HepG2 (cell line): ENCODE measurements at regions not wholly inside any gene's neighbourhood (a gene's known extent, or its start where the extent isn't known, plus 50 kb on each side); places are given as distances from the start of the nearest gene placed in this dataset.

ENCODE experiments used
- ATAC-seq: fragments of 200-7000 bp; cut with Tn5 transposase; 3 replicates; pipeline ENCODE4 v1.9.1; 2020; ENCODE audit warnings: mild to moderate bottlenecking, moderate library complexity
- BruUV-seq: library from RNA; stranded (reverse); fragments of 400-500 nt; replicated peaks from 2 replicates; lab custom pipeline; 2021; lab: Mats Ljungman, UMichigan
- CTCF ChIA-PET: fragments of 300-600 bp; formaldehyde crosslinking; extraction: SDS; loops from one replicate; lab custom pipeline; 2021; ENCODE audit warnings: low total read pairs, inconsistent platforms, low intra/inter-chr PET ratio; lab: Yijun Ruan, JAX
- POLR2A ChIA-PET: fragments of 350-600 bp; sonication (Branson Sonifier 250); formaldehyde crosslinking; loops from one replicate; lab custom pipeline; 2020; ENCODE audit warnings: antibody characterized with exemption, inconsistent platforms; lab: Yijun Ruan, JAX
- DNase-seq: peaks from one replicate; pipeline ENCODE4 v3.0.0-alpha.2; 2015; ENCODE audit warnings: low spot score
- FAIRE-seq: peaks from 3 replicates; lab custom pipeline; 2011; peaks lifted over from hg19 to GRCh38; lab: Jason Lieb, UNC
- H2AFZ ChIP-seq: one replicate; pipeline ENCODE4 v1.6.1; 2011; ENCODE audit warnings: low read length, inconsistent platforms
- H3K27ac ChIP-seq: fragments of 300-600 bp; 3 replicates; pipeline ENCODE4 v1.8.0; 2011; ENCODE audit warnings: mixed run types, mild to moderate bottlenecking, mixed read lengths, low read length, inconsistent platforms; ENCODE audit not compliant: insufficient read depth; ENCODE audit errors: extremely low read length
- H3K27me3 ChIP-seq, 2 experiments: fragments of 200-600 bp in 1 of 2; 2 replicates in 1 of 2; 3 replicates in 1 of 2; pipeline versions ENCODE4 v1.6.0 to v1.8.0; 2011; ENCODE audit warnings: low read length in 2 of 2, mild to moderate bottlenecking in 2 of 2, moderate library complexity in 2 of 2, inconsistent platforms in 1 of 2; ENCODE audit not compliant: insufficient read depth in 2 of 2, control insufficient read depth in 1 of 2
- H3K36me3 ChIP-seq, 2 experiments: fragments of 200-600 bp in 1 of 2; replicated peaks in 1 of 2; 2 replicates in 1 of 2; 3 replicates in 1 of 2; pipeline versions ENCODE4 v1.5.1 to v1.8.0; 2011; ENCODE audit warnings: low read length in 2 of 2, inconsistent platforms in 1 of 2; ENCODE audit not compliant: insufficient read depth in 2 of 2, control insufficient read depth in 1 of 2
- H3K4me1 ChIP-seq: 2 replicates; pipeline ENCODE4 v1.5.1; 2012; ENCODE audit warnings: low read length, inconsistent platforms; ENCODE audit not compliant: insufficient read depth
- H3K4me2 ChIP-seq: 2 replicates; pipeline ENCODE4 v1.6.0; 2011; ENCODE audit warnings: low read depth, low read length, inconsistent platforms
- H3K4me3 ChIP-seq, 3 experiments: fragments of 200-600 bp in 1 of 3; sonication (generic), shearing (Covaris generic) in 1 of 3; replicated peaks in 1 of 3; 2 replicates each; pipeline ENCODE4 v1.5.1; 2011 to 2016; ENCODE audit warnings: low read length in 3 of 3, inconsistent platforms in 2 of 3, low read depth in 2 of 3, mild to moderate bottlenecking in 2 of 3, control low read depth in 1 of 3, mixed read lengths in 1 of 3; ENCODE audit not compliant: insufficient read depth in 1 of 3
- H3K79me2 ChIP-seq: one replicate; pipeline ENCODE4 v1.6.1; 2011; ENCODE audit warnings: low read length, inconsistent platforms; ENCODE audit not compliant: insufficient read depth
- H3K9ac ChIP-seq: 2 replicates; pipeline ENCODE4 v1.6.0; 2011; ENCODE audit warnings: mild to moderate bottlenecking, low read depth, low read length, inconsistent platforms; ENCODE audit not compliant: insufficient read depth
- H3K9me3 ChIP-seq: 2 replicates; pipeline ENCODE4 v1.5.1; 2012; ENCODE audit warnings: mild to moderate bottlenecking, low read length
- H4K20me1 ChIP-seq: 2 replicates; pipeline ENCODE4 v1.6.0; 2011; ENCODE audit warnings: inconsistent platforms, mild to moderate bottlenecking, low read length, moderate library complexity; ENCODE audit not compliant: insufficient read depth
- HOXA5 ChIP-seq: sonication (generic); formaldehyde crosslinking; IDR thresholded peaks from 2 replicates; pipeline ENCODE4 v1.4.0; 2020; ENCODE audit warnings: missing genetic modification reagents
- MIER3 ChIP-seq: IDR thresholded peaks from 2 replicates; pipeline ENCODE4 v1.6.1; 2016; ENCODE audit warnings: missing compliant biosample characterization, borderline replicate concordance
- MTA1 ChIP-seq: sonication (generic); formaldehyde crosslinking; IDR thresholded peaks from 2 replicates; pipeline ENCODE4 v1.4.0; 2020; ENCODE audit warnings: missing genetic modification reagents, mild to moderate bottlenecking, borderline replicate concordance
- NKX3-1 ChIP-seq: sonication (generic); formaldehyde crosslinking; IDR thresholded peaks from 2 replicates; pipeline ENCODE4 v1.5.0; 2020; ENCODE audit warnings: missing genetic modification reagents
- RNF2 ChIP-seq: fragments of 450-650 bp; conservative IDR thresholded peaks from 2 replicates; pipeline ENCODE4 v1.6.1; 2016; ENCODE audit warnings: low read depth
- SP2 ChIP-seq: sonication (generic); formaldehyde crosslinking; IDR thresholded peaks from 2 replicates; pipeline ENCODE4 v1.5.1; 2020; ENCODE audit warnings: mild to moderate bottlenecking, missing genetic modification reagents
- THYN1 ChIP-seq: sonication (generic); formaldehyde crosslinking; IDR thresholded peaks from 2 replicates; pipeline ENCODE4 v1.8.1; 2023; ENCODE audit warnings: low read depth, mild to moderate bottlenecking, moderate library complexity, missing genetic modification reagents, borderline replicate concordance
- TOE1 ChIP-seq: sonication (generic); formaldehyde crosslinking; IDR thresholded peaks from 2 replicates; pipeline ENCODE4 v1.4.0; 2020; ENCODE audit warnings: mild to moderate bottlenecking, missing genetic modification reagents
- ZNF263 ChIP-seq: sonication (generic); formaldehyde crosslinking; IDR thresholded peaks from 2 replicates; pipeline ENCODE4 v1.4.0; 2020; ENCODE audit warnings: missing genetic modification reagents
- ZNF484 ChIP-seq: sonication (generic); formaldehyde crosslinking; IDR thresholded peaks from 2 replicates; pipeline ENCODE4 v1.5.1; 2020; ENCODE audit warnings: mild to moderate bottlenecking, low read depth, missing genetic modification reagents, borderline replicate concordance
- ZNF781 ChIP-seq: sonication (generic); formaldehyde crosslinking; IDR thresholded peaks from 2 replicates; pipeline ENCODE4 v1.5.1; 2020; ENCODE audit warnings: borderline replicate concordance, mild to moderate bottlenecking, missing genetic modification reagents; ENCODE audit errors: not compliant biosample characterization
- WGBS: methylation state at CpG from one replicate; pipeline ENCODE4 v1.1.6; 2017; ENCODE audit warnings: low lambda C conversion rate; 5-methylcytosine and 5-hydroxymethylcytosine counted together
- in situ Hi-C: cut with HindIII; loops from 2 replicates; pipeline ENCODE4 v1.10.0; 2017; ENCODE audit warnings: low pct_unique_long_range_greater_than_20kb; ENCODE audit not compliant: extremely low pct_ligation_motif_present
- intact Hi-C: fragments of 100-400 bp; cut with micrococcal nuclease; formaldehyde crosslinking; loops from one replicate; pipeline ENCODE4 v1.10.0; 2022; ENCODE audit not compliant: unreplicated experiment
- TF ChIP-seq, protein P1 (sequence below): sonication (generic); formaldehyde crosslinking; IDR thresholded peaks from 2 replicates; pipeline ENCODE4 v1.8.0; 2022; ENCODE audit warnings: mild to moderate bottlenecking, missing genetic modification reagents; ENCODE audit not compliant: insufficient replicate concordance
- TF ChIP-seq, protein P2 (sequence below): sonication (generic); formaldehyde crosslinking; IDR thresholded peaks from 2 replicates; pipeline ENCODE4 v1.8.1; 2022; ENCODE audit warnings: low read depth, mild to moderate bottlenecking, missing genetic modification reagents

DNA sequence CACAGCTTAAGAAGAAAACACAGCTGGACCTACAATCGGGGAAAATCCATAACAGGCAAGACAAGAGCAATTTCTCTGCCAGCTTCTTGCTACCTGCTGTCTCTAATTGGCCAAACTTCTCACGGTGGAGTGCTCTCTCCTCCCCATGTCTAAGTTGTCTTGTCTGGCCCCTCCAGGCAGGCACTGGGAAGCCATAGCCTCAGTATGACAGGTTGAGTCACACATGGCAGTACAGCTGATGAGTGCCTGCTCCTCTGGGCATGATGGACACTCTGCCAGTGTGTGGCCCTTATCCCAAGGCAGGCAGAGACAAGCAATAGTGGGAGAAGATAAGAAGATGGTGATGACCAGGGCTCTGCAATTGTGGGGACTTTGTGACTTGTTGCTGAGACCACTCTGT is 551.8 kb downstream of the DIPK2A start:
- in situ Hi-C loops: no loop called here
- FAIRE-seq (no peak), ATAC-seq (no peak), DNase-seq (no peak)
- no peaks in the 10 kb centered on the region for H4K20me1 ChIP-seq
- no TSS peak for BruUV-seq
- TF ChIP-seq RNF2: no peak
- TF ChIP-seq ZNF484: no peak
- no peak for TF ChIP-seq ZNF781 (CRISPR knock-in tag)
- no peak for TF ChIP-seq ZNF263 (CRISPR knock-in tag)
- no peak for TF ChIP-seq NKX3-1
- TF ChIP-seq, protein P1, sequence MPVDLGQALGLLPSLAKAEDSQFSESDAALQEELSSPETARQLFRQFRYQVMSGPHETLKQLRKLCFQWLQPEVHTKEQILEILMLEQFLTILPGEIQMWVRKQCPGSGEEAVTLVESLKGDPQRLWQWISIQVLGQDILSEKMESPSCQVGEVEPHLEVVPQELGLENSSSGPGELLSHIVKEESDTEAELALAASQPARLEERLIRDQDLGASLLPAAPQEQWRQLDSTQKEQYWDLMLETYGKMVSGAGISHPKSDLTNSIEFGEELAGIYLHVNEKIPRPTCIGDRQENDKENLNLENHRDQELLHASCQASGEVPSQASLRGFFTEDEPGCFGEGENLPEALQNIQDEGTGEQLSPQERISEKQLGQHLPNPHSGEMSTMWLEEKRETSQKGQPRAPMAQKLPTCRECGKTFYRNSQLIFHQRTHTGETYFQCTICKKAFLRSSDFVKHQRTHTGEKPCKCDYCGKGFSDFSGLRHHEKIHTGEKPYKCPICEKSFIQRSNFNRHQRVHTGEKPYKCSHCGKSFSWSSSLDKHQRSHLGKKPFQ: no peak
- TF ChIP-seq SP2: no peak
- TF ChIP-seq MTA1 (CRISPR knock-in tag): no peak
- TF ChIP-seq, protein P2, sequence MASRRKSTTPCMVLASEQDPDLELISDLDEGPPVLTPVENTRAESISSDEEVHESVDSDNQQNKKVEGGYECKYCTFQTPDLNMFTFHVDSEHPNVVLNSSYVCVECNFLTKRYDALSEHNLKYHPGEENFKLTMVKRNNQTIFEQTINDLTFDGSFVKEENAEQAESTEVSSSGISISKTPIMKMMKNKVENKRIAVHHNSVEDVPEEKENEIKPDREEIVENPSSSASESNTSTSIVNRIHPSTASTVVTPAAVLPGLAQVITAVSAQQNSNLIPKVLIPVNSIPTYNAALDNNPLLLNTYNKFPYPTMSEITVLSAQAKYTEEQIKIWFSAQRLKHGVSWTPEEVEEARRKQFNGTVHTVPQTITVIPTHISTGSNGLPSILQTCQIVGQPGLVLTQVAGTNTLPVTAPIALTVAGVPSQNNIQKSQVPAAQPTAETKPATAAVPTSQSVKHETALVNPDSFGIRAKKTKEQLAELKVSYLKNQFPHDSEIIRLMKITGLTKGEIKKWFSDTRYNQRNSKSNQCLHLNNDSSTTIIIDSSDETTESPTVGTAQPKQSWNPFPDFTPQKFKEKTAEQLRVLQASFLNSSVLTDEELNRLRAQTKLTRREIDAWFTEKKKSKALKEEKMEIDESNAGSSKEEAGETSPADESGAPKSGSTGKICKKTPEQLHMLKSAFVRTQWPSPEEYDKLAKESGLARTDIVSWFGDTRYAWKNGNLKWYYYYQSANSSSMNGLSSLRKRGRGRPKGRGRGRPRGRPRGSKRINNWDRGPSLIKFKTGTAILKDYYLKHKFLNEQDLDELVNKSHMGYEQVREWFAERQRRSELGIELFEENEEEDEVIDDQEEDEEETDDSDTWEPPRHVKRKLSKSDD (CRISPR knock-in tag): no peak
- TF ChIP-seq THYN1 (CRISPR knock-in tag): no peak
- no peak for TF ChIP-seq TOE1
- TF ChIP-seq MIER3 (CRISPR knock-in tag): no peak
- no peak for TF ChIP-seq HOXA5 (CRISPR knock-in tag)
- H2AFZ ChIP-seq: no peak overlapping the region
- no peak overlapping the region for H3K4me3 ChIP-seq
- H3K4me1 ChIP-seq: no peaks in the 10 kb centered on the region
- no peaks in the 10 kb centered on the region for H3K27me3 ChIP-seq
- no peaks in the 10 kb centered on the region for H3K9me3 ChIP-seq
- ChIA-PET CTCF (no interaction called here), POLR2A (no interaction called here)
- H3K4me2 ChIP-seq: no peak overlapping the region
- no peaks in the 10 kb centered on the region for H3K36me3 ChIP-seq
- H3K27ac ChIP-seq: no peak overlapping the region
- H3K9ac ChIP-seq: no peak overlapping the region
- 0% methylated on average over 1 of the region's 2 CpGs for WGBS
- intact Hi-C loops: no loop called here
- H3K79me2 ChIP-seq: no peaks in the 10 kb centered on the region
